Iris pigment epithelial cell (primary cell): ENCODE measurements at regions not wholly inside any gene's neighbourhood (a gene's known extent, or its start where the extent isn't known, plus 50 kb on each side); places are given as distances from the start of the nearest gene placed in this dataset.

ENCODE experiments used
- DNase-seq: peaks from one replicate; pipeline ENCODE4 v3.0.0-alpha.2; 2011; ENCODE audit warnings: low read depth

DNA sequence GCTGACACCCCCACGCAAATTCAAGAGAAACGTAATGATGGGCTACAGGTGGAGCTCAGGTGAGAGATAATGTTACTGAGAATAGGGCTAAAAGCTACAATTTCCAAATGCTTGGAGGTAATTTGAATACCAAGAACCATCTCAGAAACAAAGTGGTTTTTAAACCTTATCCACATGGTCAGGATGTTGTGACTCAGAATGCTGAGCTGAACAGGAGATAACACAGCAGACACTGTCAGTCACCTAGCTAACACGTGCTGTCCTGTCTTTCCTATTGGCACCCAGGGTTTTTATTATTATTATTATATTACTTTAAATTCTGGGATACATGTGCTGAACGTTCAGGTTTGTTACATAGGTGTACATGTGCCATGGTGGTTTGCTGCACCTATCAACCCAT, 233.0 kb upstream of the MAF start:
- no peak for DNase-seq

DNA sequence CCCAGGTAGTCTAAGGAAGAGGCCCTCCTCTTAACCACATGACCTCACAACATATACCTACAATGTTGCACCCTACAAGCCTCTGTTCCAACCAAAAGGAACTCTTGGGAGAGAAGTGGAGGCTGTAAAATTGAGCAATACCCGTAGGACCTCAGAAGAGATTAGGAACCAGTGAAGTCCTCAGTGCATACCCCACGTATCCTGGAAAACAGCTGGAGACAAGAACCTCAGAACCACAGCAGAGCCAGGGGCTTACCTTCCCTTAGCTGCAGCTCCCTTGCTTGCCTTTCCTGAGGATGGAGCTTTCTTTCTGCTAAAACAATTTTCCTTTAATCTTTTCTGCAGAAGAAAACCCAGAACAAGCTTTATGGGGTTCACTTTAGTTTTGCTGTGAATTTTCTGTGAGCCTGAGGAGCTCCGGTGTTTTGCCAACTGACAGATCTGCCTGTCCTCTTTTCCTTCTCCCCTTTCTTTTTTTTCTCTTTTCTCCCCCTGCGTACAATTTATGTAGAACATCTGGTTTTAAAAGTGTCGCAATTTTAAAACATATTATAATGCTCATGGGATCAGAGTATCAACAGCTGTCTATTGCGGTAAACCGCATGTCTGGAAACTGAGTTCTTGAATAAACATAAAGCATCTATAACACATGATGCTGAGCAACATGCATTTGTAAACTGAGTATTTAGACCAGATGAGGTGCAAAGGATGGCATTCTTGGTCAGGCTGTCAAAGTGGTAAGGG, 226.4 kb upstream of the MAF start:
- DNase-seq = no peak

DNA sequence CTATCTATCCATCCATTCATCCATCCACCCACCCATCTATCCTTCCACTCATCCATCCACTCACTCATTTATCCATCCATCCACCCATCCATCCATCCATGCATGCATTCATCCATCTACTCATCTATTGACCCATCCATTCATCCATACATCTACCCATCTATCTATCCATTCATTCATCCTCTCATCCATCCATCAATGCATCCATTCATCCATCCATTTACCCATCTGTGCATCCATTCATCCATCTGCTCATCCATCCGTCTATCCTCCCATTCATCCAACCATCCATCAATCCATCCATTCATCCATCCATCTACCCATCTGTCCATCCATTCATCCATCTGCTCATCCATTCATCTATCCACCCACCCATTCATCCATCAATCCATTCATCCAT, 224.5 kb upstream of the MAF start:
- no peak for DNase-seq

DNA sequence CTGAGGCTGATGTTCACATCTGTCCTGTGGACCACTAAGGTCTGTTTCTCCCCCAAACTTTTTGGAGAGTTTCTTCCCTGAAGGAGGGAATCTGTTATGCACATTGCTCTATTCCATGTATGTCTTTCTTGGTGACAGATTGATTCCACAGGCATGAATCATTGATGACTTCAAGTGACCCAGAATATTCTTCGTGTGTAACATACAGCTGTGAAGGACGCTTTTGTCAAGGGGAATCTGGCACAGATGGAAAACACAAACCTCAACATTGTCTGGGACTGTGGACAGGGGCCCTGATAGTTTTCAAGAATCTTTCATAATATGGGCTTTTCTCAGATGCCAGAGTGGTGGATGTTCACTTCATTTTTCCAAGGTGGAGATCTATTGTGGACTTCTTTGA, 223.1 kb upstream of the MAF start:
- no peak for DNase-seq

DNA sequence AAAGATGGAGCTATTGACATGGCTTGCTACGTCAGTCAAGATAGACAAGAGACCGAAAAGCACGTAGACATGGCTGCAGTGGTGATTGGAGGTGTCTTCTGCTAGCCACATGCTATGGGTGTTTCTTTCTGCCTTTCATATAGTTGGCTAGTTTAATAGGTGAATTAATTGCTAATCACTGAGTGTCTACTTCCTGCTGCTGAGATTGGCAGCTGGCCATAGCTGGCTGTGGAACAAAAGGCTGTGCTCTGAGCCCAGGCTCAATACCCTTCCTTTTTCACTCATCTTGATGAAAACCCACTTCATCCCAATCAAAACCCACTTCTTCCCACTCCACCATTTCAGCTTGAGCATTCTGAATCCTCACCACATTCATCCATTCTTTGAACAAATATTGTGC, 221.4 kb upstream of the MAF start:
- DNase-seq = no peak

DNA sequence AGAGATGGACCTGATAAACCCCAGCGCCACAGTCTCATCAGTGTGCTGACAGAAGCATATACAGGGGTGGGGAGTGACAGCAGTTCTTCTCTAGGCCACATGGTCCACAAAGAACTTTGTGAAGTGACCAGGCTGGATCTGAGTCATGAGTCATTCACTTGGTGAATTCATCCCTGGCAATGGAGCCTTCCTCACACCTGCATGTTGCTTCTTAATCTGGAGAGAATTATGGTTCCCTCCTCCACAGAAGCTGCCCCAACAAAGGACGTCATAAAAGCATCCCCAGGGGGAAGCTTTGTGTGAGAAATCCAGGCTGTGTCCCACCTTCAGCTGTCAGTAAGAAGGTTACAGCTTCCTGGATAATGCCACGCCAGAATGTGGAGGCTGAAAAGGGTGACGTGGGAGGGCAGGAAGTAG, 215.6 kb upstream of the MAF start:
- DNase-seq = no peak

DNA sequence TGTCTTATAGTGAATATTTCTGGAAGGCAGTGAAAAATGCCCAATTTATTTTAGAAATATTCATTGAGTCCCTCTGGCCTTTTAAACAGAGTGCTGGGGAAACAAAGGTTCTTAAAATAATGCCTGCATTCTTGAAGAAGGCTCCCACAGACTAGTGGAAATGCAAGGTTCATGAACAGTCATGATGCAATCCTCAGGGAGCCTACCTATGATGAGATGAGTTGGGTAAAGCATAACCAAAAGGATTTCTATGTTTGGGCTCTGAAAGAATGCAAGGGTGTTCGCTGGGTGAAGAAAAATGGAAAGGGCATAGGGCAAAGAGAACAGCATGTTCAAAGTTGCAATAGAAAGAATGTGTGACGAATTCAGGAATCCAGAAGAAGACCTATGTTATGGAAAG, 214.5 kb upstream of the MAF start:
- DNase-seq = no peak

DNA sequence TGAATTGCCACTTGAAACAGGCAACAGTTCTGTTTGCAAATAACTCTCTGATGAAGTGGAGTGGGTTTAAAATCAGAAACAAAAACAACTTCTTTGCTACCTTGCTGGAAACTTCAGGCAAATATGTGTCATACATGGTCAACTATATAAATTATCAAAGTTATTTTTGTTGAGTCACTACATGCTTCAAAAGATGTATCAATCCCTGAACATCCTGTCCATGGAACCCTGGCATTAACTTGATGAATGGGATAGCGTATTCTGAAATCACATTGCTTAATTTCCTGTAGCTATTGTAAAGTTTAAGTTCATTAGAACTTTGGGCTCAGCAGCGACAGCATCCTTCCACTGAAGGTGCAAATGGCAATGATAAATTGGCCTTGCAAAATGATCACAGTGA, 213.6 kb upstream of the MAF start:
- DNase-seq = no peak

DNA sequence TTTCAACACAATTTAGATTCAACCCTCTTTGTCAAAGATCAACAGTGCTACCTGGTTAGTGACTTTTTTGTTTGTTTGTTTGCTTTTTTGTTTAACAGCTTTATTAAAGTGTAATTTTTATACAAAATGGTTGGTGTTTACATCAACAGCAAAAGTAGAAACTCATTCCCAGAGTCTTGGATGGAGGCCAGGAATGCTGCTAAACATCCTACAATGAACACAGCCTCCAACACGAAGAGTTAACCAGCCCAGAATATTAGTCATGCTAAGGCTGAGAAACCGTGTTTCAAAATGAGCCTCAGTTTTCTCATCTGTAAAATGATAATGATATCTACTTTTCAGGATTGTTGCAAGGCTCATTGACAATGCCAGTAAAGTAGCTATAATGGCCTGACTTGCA, 211.0 kb upstream of the MAF start:
- DNase-seq = peak; percentile 3

DNA sequence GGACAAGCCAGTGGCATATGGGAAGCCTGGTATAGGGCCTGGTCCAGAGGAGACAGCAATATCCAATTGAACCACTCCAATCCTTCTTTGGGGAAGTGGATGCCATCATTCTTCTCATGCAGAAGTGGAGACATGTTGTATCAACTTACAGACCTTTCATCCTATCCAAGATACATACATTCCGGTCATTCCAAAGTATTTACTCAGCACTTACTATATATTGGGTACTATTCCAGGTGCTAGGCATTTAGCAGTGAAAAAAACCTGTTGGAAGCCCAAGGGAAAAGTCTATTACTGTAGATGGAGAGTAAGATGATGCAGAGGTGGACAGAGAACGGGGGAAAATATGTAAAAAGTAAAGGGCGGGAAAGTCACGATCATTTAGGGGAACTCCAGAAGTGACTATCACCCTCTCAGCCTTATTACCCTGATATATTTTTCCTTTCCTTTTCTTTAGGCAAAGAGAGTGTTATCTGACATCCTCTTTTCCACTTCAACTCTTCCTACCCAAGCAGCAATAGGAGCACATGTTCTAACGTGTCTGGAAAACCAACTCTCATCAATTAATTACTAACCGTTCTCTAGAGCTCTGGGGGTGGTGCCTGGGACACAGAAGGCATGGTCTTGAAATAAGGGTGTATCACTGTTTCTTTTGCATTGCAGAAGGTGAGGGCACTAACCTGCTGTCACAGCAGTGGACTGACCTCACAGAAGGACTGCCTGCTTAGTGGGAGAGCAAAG, 210.1 kb upstream of the MAF start:
- no peak for DNase-seq

DNA sequence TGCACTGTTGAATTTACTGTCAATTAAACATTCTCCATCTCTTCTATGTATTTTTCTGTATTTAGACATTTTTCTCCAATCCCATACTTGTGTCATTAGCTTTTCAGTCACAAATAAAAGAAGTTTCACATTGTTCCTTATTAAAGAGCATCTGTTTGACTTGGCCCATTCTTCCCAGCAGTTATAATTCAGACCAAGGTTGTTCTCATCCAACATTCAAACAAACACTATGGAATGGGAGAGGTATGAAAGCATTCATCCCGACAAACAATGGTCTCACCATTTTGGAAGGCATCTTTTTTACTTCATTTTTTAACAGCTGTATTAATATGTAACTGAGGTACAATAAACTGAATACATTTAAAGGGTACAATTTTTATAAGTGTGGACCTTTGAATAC, 208.8 kb upstream of the MAF start:
- DNase-seq = no peak

DNA sequence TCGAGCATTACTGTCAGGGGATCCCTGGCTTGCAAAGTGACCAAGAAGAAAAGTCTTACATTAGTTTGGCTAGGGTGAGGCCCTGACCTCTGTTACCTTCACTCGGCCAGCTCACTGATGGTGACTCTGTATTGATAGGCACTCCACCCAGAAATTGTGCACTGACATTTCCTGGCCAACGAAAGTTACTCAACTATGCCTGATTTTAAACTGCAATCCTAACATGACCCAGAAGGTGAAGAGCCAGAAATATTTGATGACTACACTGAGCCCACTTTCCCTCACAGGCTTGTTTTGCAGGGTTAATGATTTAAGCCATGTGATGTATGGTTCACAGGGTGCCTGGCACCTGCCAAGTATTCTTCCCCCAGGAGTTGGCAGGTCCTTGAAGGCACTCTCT, 208.2 kb upstream of the MAF start:
- DNase-seq = no peak

DNA sequence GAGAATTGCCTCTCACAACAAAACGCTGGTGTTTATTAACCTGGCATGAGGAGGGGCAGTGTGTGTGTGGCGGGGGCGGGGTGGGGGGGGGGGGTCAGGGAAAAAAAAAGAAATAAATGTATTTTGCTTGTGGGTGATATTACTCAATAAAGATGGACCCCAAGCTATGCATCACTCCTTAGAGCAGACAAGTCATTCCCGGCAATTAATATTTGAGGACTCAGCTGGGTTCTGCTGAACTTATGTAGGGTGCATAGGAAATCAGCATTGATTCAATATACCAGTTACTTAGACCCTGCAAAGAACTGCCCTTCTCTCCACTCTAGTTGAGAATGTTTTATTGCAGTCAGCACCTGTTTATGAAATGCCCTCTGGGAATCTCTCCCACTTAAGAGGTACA, 206.2 kb upstream of the MAF start:
- no peak for DNase-seq

DNA sequence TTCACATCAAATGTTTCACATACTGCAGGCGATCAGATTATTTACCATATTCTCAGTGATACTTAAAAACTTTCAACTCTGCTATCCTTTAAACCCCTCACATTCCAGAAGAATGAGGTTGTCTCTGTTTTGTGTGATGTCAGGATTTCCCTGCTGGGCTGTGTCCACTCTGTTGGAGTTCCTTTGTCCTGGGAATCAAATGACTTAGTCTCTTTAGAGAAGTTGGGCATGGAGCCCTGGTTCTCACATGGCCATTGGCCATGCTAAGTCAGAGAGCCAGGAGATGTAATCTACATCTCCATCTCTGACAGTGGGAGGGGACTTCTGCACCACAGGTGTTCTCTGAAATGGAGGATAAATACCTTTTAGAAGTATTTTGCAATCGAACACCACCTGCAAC, 205.1 kb upstream of the MAF start:
- no peak for DNase-seq

DNA sequence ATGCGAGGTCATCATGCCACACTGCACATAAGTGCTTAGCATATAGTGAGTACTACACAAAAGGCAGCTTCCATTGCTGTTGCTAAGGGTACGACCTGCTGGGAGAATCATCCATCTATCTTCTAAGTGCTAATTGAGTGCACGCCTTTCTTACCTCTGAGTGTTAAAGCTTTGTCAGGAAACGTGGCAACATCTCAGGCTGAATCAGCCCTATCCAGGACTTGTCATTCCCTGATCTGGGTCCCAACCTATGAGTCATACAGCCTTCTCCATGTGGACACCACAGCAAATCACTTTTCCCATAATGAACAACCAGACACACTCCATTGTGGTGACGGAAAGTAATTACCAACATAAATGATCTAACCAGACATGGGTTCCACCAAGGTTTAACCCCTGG, 201.1 kb upstream of the MAF start:
- DNase-seq = no peak

DNA sequence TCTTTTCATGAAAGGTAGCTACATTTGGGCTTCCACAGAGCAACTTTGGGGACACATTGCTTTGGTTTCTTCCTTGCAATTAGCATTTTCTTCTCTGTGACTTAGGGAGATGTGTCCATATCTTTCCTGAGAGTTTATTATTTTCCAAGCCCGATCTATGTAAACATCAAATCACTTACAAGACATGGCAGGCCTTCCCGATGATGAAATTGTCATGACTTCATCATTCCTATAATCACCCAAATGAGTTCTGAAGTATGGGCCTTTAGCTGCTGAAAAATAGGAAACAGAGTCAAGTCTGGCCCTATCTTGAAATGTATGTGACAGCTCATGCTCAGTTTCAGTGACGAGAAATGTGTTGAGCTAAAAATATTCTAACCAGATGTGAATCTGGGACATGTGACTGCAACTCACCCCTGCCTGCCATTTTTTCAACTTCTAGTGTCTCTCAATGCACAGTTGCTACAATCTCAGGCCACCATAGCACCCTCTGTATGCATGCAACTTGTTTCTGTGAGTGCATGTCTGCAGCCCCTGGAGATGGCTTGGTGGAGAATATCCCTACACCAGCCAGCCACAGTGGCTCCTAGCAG, 199.6 kb upstream of the MAF start:
- DNase-seq = no peak

DNA sequence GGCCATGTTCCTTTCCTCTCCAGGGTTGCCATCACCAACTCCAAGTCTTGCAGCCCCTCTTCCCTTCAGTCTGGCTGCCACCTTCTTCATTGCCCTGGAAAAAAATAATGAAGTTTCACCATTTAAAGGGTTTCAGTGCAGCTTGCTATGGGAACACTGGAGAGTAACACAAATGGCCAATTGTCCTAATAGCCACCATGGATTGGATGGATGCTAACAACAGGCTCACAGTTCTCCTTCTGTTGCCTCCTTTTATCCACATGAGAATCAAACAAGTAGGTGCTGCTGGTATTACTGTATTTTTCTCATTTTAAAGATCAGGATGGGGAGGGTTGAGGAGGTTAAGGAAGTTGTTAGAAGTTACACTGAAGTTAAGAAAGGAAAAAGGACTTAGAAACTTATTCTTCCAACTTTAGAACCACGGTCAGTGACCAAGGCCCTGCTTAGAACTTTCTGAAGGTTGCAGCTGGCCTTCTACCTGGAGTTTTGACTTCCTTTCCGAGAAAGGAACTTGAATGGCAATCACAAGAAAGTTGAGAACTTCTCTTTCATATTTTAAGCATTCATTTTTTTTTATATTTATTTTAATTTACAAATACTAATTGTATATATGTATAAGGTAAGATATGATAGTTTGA, 198.0 kb upstream of the MAF start:
- DNase-seq = no peak

DNA sequence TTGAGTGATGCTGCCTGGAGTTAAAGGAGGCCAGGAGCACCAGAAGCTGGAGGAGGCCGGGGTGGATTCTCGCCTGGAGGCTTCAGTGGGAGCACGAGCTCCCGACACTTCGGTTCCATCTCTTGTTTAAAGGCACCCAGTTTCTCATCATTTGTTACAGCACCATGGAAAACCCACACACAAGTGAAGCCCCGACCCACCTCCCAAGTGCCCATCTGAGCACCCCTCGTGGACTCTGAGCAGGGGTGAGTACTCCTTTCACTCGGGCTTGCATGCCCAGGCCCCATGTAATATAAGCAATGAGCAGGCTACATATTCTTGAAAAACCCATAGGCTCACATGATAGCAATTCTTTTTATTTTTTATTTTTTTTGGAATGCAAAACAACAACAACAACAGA, 196.9 kb upstream of the MAF start:
- no peak for DNase-seq

DNA sequence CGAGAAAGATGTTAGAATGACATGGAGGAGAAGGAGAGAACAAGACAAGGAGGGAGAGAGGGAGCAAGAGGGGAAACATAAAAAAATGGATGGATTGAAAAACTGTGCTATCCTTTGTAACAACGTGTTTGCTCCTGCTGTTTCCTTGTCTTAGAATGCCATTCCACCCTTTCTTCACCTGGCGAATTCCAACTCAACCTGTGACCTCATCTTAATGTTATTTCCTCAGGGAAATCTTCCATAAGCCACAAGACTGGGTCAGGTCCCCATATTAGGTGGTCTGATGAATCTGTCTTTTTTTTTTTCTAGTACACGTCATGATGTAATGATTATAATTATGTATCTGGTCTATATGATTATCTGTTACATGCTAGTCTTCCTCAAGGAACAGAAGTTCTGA, 195.0 kb upstream of the MAF start:
- no peak for DNase-seq

DNA sequence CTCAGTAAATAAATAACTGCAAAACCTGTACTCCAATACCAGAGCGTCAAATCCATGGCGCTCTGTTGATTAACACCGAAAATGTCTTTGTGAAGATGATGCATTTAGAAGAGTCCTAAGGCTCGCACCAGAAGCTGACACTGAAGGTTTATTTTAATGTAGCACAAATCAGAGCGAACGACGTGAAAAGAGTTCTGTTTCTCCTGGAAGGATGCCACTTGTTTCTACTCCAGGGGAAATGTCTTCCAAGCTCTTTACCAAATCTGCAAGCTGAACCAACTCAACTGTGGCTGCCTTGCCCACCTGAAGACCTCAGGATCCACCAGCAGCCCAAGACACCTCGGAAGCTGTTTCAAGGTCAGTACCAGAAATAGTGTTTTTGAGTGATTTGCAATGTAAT, 194.4 kb upstream of the MAF start:
- no peak for DNase-seq

DNA sequence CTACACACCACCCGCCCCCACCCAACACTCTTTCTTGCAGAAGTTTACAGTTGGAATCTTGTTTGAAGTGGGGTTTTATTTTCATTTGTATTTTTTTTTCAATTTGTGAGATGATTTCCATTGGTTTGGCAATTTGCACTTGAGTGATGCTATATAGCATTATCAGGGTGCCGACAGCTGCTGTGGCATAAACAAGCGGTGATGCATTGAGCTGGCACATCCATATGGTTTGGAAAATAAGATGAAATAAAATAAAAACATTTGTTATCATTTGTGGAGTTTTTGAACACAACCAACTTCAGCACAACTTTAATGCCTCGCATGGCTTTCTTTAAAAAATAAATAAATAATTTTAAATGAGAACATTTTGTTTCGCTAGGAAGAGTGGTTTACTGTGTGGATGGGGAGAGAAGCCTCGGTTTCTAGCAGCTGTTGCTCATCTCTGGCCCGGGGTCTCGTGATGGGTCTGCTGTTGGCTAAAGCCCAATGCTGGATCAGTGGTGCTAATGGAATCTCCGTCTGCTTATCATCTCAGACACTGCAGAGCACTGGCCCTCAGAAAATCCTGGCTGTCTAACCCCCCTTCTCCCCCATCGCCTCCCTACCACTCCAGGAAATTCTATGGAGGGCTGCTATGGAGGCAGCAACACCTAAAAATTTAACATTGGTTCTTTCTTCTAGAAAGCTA, 192.3 kb upstream of the MAF start:
- no peak for DNase-seq

DNA sequence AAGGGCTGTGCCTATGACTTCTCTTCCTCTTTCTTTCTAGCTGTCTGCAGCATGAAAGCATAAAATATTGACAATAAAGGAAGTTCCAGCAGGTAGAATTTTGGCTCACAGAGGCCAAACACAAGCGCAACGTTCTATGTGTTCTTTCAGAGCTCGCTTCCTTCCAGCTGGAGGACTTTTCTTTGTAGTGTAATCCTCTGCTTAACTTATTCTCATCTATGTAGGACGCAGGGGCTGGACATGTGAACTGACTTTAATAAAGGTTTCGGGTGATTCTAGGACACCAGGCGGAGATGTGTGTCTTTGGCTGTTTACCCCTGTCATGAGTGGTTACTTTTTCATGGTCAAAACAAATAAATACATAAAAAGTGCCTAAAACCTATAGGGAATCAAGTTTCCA, 191.5 kb upstream of the MAF start:
- DNase-seq = no peak

DNA sequence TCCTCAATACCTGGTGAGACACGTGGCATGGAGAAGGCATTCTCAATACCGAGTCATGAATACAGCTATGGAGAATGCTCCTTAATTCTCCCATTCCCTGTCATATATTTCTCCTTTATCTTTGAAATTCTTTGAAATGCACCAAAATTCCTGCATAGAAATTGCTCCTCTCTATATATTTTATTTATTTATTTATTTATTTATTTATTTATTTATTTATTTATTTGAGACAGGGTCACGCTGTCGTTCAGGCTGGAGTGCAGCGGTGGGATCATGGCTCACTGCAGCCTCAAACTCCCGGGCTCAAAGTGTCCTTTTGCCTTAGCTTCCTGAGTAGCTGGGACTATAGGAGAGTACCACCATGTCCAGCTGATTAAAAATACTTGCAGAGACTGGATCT, 190.3 kb upstream of the MAF start:
- no peak for DNase-seq
